NCI-H446 treated with DMSO at 0.1 percent for 48 hours (cell line): ENCODE measurements at regions not wholly inside any gene's neighbourhood (a gene's known extent, or its start where the extent isn't known, plus 50 kb on each side); places are given as distances from the start of the nearest gene placed in this dataset.
"Not testable (repeated sequence)": the region's sequence is repeated elsewhere in the genome, so short reads cannot be mapped to it uniquely, and the experiment has no call there.

ENCODE experiments used
- DNase-seq: peaks from one replicate; lab custom pipeline; 2025; lab: John Stamatoyannopoulos, UW

- no peak for DNase-seq
These were observed 205.7 kb upstream of the APCDD1 start for GRCh38 chr18:10248738-10249137.

- peak; percentile 18 for DNase-seq
These were observed 205.2 kb upstream of the APCDD1 start for GRCh38 chr18:10249270-10249669.

GRCh38 chr18:10249801-10250200 is 204.6 kb upstream of the APCDD1 start:
- no peak for DNase-seq

GRCh38 chr18:10252494-10252893 is 201.9 kb upstream of the APCDD1 start:
- DNase-seq, result no peak

GRCh38 chr18:10252952-10253705 is 201.3 kb upstream of the APCDD1 start:
- no peak for DNase-seq

- not testable (repeated sequence) for DNase-seq
These were observed 198.2 kb upstream of the APCDD1 start for GRCh38 chr18:10256276-10256675.

GRCh38 chr18:10258836-10259474 is 195.5 kb upstream of the APCDD1 start:
- DNase-seq, result no peak

- peak; percentile 35 for DNase-seq
These were observed 194.5 kb upstream of the APCDD1 start for GRCh38 chr18:10259901-10260300.

- no peak for DNase-seq
These were observed 192.8 kb upstream of the APCDD1 start for GRCh38 chr18:10261344-10262276.

- DNase-seq, result no peak
These were observed 191.9 kb upstream of the APCDD1 start for GRCh38 chr18:10262566-10262965.

GRCh38 chr18:10264260-10264659 is 190.2 kb upstream of the APCDD1 start:
- no peak for DNase-seq

GRCh38 chr18:10265560-10266333 is 188.7 kb upstream of the APCDD1 start:
- no peak for DNase-seq

- no peak for DNase-seq
These were observed 188.2 kb upstream of the APCDD1 start for GRCh38 chr18:10266334-10266590.

GRCh38 chr18:10269261-10269660 is 185.2 kb upstream of the APCDD1 start:
- no peak for DNase-seq

- no peak for DNase-seq
These were observed 184.3 kb upstream of the APCDD1 start for GRCh38 chr18:10270151-10270571.

GRCh38 chr18:10271481-10271880 is 183.0 kb upstream of the APCDD1 start:
- DNase-seq, result no peak

- DNase-seq, result no peak
These were observed 180.1 kb upstream of the APCDD1 start for GRCh38 chr18:10274301-10274700.

- DNase-seq, result no peak
These were observed 178.9 kb upstream of the APCDD1 start for GRCh38 chr18:10275486-10275885.

GRCh38 chr18:10278265-10278664 is 176.2 kb upstream of the APCDD1 start:
- no peak for DNase-seq

GRCh38 chr18:10279471-10279870 is 175.0 kb upstream of the APCDD1 start:
- DNase-seq, result no peak

GRCh38 chr18:10279905-10280644 is 174.4 kb upstream of the APCDD1 start:
- DNase-seq, result no peak
